H1 (cell line): ENCODE measurements at regions not wholly inside any gene's neighbourhood (a gene's known extent, or its start where the extent isn't known, plus 50 kb on each side); places are given as distances from the start of the nearest gene placed in this dataset.
A peak's percentile ranks its signal among the peaks of the same experiment; 100 is the strongest.

Experiments used
- CTCF ChIA-PET: fragments of 300-600 bp; sonication (Branson Sonifier 250); formaldehyde crosslinking; loops from one replicate; lab custom pipeline; 2021; ENCODE audit not compliant: partially characterized antibody; lab: Charles Lee
- POLR2A ChIA-PET: fragments of 300-600 bp; sonication (Branson Sonifier 250); formaldehyde crosslinking; loops from one replicate; lab custom pipeline; 2021; ENCODE audit warnings: inconsistent platforms; ENCODE audit not compliant: partially characterized antibody; lab: Charles Lee
- DNase-seq, 2 experiments: peaks; one replicate each; pipeline versions ENCODE4 v3.0.0 to v3.0.0-alpha.2; 2010 to 2022; ENCODE audit warnings: low spot score in 2 of 2, low read depth in 1 of 2, mixed read lengths in 1 of 2
- FAIRE-seq: peaks from 2 replicates; lab custom pipeline; 2011; peaks lifted over from hg19 to GRCh38; lab: Jason Lieb, UNC
- H2AFZ ChIP-seq: 2 replicates; pipeline ENCODE4 v1.8.1; 2012; ENCODE audit warnings: low read length, inconsistent platforms
- H2AK5ac ChIP-seq: 2 replicates; pipeline ENCODE4 v1.6.1; 2013; ENCODE audit warnings: low read depth, low read length
- H2BK120ac ChIP-seq: replicated peaks from 2 replicates; pipeline ENCODE3; 2013; ENCODE audit warnings: low read depth, low read length, inconsistent platforms
- H2BK12ac ChIP-seq: 2 replicates; pipeline ENCODE4 v1.6.1; 2013; ENCODE audit warnings: low read depth, low read length
- H2BK15ac ChIP-seq: 2 replicates; pipeline ENCODE4 v1.6.1; 2013; ENCODE audit warnings: low read length
- H2BK20ac ChIP-seq: 2 replicates; pipeline ENCODE4 v1.6.1; 2013; ENCODE audit warnings: low read length
- H2BK5ac ChIP-seq: 2 replicates; pipeline ENCODE4 v1.6.1; 2013; ENCODE audit warnings: low read depth, low read length
- H3K14ac ChIP-seq: 2 replicates; pipeline ENCODE4 v1.6.1; 2013; ENCODE audit warnings: inconsistent platforms; ENCODE audit not compliant: insufficient read length
- H3K18ac ChIP-seq: 2 replicates; pipeline ENCODE4 v1.6.1; 2013; ENCODE audit warnings: low read length; ENCODE audit errors: extremely low read depth
- H3K23ac ChIP-seq: 2 replicates; pipeline ENCODE4 v1.6.1; 2013; ENCODE audit warnings: inconsistent platforms; ENCODE audit not compliant: insufficient read length
- H3K23me2 ChIP-seq: 2 replicates; pipeline ENCODE4 v1.6.1; 2013; ENCODE audit warnings: low read depth, low read length
- H3K27ac ChIP-seq: 2 replicates; pipeline ENCODE4 v1.6.1; 2011; ENCODE audit warnings: low read depth, low read length, inconsistent platforms
- H3K27me3 ChIP-seq, 4 experiments: replicated peaks in 1 of 4; 1 replicate in 1 of 4; 2 replicates in 3 of 4; pipeline versions ENCODE4 v1.6.1 to v1.8.1; 2011 to 2013; ENCODE audit warnings: low read length in 3 of 4, mild to moderate bottlenecking in 3 of 4, inconsistent platforms in 2 of 4, mixed read lengths in 2 of 4, moderate library complexity in 1 of 4; ENCODE audit not compliant: control insufficient read depth in 3 of 4, insufficient read depth in 3 of 4; ENCODE audit errors: extremely low read depth in 1 of 4
- H3K36me3 ChIP-seq, 4 experiments: 2 replicates each; pipeline versions ENCODE4 v1.6.1 to v1.8.1; 2011 to 2013; ENCODE audit warnings: mild to moderate bottlenecking in 4 of 4, low read length in 3 of 4, moderate library complexity in 2 of 4, control low read depth in 1 of 4, inconsistent platforms in 1 of 4; ENCODE audit not compliant: insufficient read depth in 4 of 4, control insufficient read depth in 2 of 4
- H3K4ac ChIP-seq: replicated peaks from 2 replicates; pipeline ENCODE3; 2013; ENCODE audit warnings: low read length, low read depth, mixed read lengths, inconsistent platforms; ENCODE audit not compliant: insufficient read length
- H3K4me1 ChIP-seq, 4 experiments: replicated peaks in 1 of 4; 1 replicate in 1 of 4; 2 replicates in 3 of 4; pipeline versions ENCODE4 v1.6.1 to v1.8.1; 2011 to 2013; ENCODE audit warnings: low read length in 3 of 4, inconsistent platforms in 2 of 4, mixed read lengths in 1 of 4; ENCODE audit not compliant: insufficient read depth in 4 of 4, control insufficient read depth in 3 of 4
- H3K4me2 ChIP-seq, 2 experiments: 2 replicates each; pipeline versions ENCODE4 v1.6.1 to v1.8.1; 2011 to 2013; ENCODE audit warnings: low read depth in 2 of 2, low read length in 2 of 2, control low read depth in 1 of 2, inconsistent platforms in 1 of 2, mild to moderate bottlenecking in 1 of 2; ENCODE audit not compliant: insufficient read depth in 1 of 2
- H3K4me3 ChIP-seq, 4 experiments: fragments of 200-600, 300-600 bp in 1 of 4; sonication (generic), shearing (Covaris generic), sonication (Bioruptor Twin) in 1 of 4; 2 replicates each; pipeline versions ENCODE4 v1.5.1 to v1.8.1; 2011 to 2016; ENCODE audit warnings: low read length in 4 of 4, low read depth in 3 of 4, control low read depth in 2 of 4, inconsistent platforms in 2 of 4, mild to moderate bottlenecking in 2 of 4, mixed read lengths in 1 of 4, moderate library complexity in 1 of 4; ENCODE audit not compliant: insufficient read depth in 2 of 4; ENCODE audit errors: extremely low read depth in 1 of 4
- H3K56ac ChIP-seq: replicated peaks from 2 replicates; pipeline ENCODE3; 2013; ENCODE audit warnings: low read depth, mild to moderate bottlenecking, mixed read lengths, low read length, inconsistent platforms; ENCODE audit not compliant: insufficient read length
- H3K79me1 ChIP-seq: 2 replicates; pipeline ENCODE4 v1.6.1; 2013; ENCODE audit warnings: low read depth, low read length, control low read depth
- H3K79me2 ChIP-seq, 2 experiments: 2 replicates each; pipeline versions ENCODE4 v1.6.1 to v1.8.1; 2012 to 2013; ENCODE audit warnings: low read length in 2 of 2, mild to moderate bottlenecking in 2 of 2, inconsistent platforms in 1 of 2; ENCODE audit not compliant: insufficient read depth in 2 of 2, control insufficient read depth in 1 of 2
- H3K9ac ChIP-seq, 4 experiments: replicated peaks in 1 of 4; 1 replicate in 1 of 4; 2 replicates in 3 of 4; pipeline versions ENCODE4 v1.6.1 to v1.8.1; 2011 to 2013; ENCODE audit warnings: low read depth in 3 of 4, low read length in 3 of 4, control low read depth in 2 of 4, mild to moderate bottlenecking in 2 of 4, moderate library complexity in 2 of 4, inconsistent platforms in 1 of 4; ENCODE audit errors: extremely low read depth in 1 of 4
- H3K9me3 ChIP-seq, 2 experiments: 2 replicates each; pipeline versions ENCODE4 v1.6.1 to v1.8.1; 2012 to 2013; ENCODE audit warnings: mild to moderate bottlenecking in 2 of 2, moderate library complexity in 2 of 2, control low read depth in 1 of 2, inconsistent platforms in 1 of 2, low read depth in 1 of 2, low read length in 1 of 2, mixed read lengths in 1 of 2; ENCODE audit not compliant: insufficient read depth in 2 of 2
- H4K20me1 ChIP-seq, 2 experiments: replicated peaks in 1 of 2; 2 replicates each; pipeline versions ENCODE3 to v1.8.1; 2011 to 2013; ENCODE audit warnings: inconsistent platforms in 2 of 2, low read length in 2 of 2, mild to moderate bottlenecking in 1 of 2; ENCODE audit not compliant: insufficient read depth in 2 of 2, control insufficient read depth in 1 of 2
- H4K5ac ChIP-seq: 2 replicates; pipeline ENCODE4 v1.6.1; 2013; ENCODE audit warnings: low read length, low read depth, mixed read lengths, inconsistent platforms; ENCODE audit not compliant: insufficient read length
- H4K8ac ChIP-seq: 2 replicates; pipeline ENCODE4 v1.8.0; 2013; ENCODE audit warnings: mild to moderate bottlenecking, moderate library complexity, low read length, inconsistent platforms; ENCODE audit not compliant: insufficient read depth; ENCODE audit errors: extremely low read depth
- H4K91ac ChIP-seq: replicated peaks from 2 replicates; pipeline ENCODE3; 2013; ENCODE audit warnings: low read length, mixed read lengths, inconsistent platforms; ENCODE audit not compliant: insufficient read length
- CEBPB ChIP-seq: IDR thresholded peaks from 2 replicates; pipeline ENCODE4 v1.6.1; 2012; ENCODE audit warnings: low read depth, low read length
- CTBP2 ChIP-seq: IDR thresholded peaks from 2 replicates; pipeline ENCODE4 v1.7.0; 2011; ENCODE audit warnings: borderline replicate concordance, mild to moderate bottlenecking, moderate library complexity, mixed read lengths, low read length; ENCODE audit not compliant: insufficient read depth, insufficient read length
- EGR1 ChIP-seq: IDR thresholded peaks from 2 replicates; pipeline ENCODE4 v1.6.1; 2011; ENCODE audit warnings: low read depth, low read length, borderline replicate concordance
- EZH2 ChIP-seq: fragments of 200-600 bp; sonication (generic); IDR thresholded peaks from 2 replicates; pipeline ENCODE4 v1.7.1; 2012; ENCODE audit warnings: low read depth, mild to moderate bottlenecking, moderate library complexity, low read length, inconsistent platforms; ENCODE audit not compliant: severe bottlenecking
- GTF2F1 ChIP-seq: IDR thresholded peaks from 2 replicates; pipeline ENCODE4 v1.6.1; 2012; ENCODE audit warnings: low read depth, low read length, improper control_type of control experiment, borderline replicate concordance
- PHF8 ChIP-seq: fragments of 200-600 bp; sonication (generic); conservative IDR thresholded peaks from 2 replicates; pipeline ENCODE4 v1.7.1; 2012; ENCODE audit warnings: low read depth, mild to moderate bottlenecking, inconsistent platforms, low read length, moderate library complexity
- POLR2A ChIP-seq, 2 experiments: IDR thresholded peaks; 1 replicate in 1 of 2; 2 replicates in 1 of 2; pipeline ENCODE4 v1.6.1; 2011; ENCODE audit warnings: low read depth in 2 of 2, low read length in 2 of 2, mild to moderate bottlenecking in 2 of 2; ENCODE audit errors: control extremely low read depth in 1 of 2
- WGBS, 2 experiments: shearing (Covaris generic) in 1 of 2; methylation state at CpG; one replicate each; pipeline versions ENCODE4 v1.1.6 to v1.1.7; 2013 to 2015; ENCODE audit warnings: low lambda C conversion rate in 2 of 2, mixed read lengths in 2 of 2, inconsistent platforms in 1 of 2, low coverage in 1 of 2, missing lambda C conversion rate in 1 of 2; ENCODE audit not compliant: insufficient replicate concordance in 2 of 2, insufficient coverage in 1 of 2, insufficient read length in 1 of 2; ENCODE audit errors: extremely low coverage in 1 of 2, missing lambda C conversion rate in 1 of 2; 5-methylcytosine and 5-hydroxymethylcytosine counted together

GRCh38 chr16:60459463-60459862 lies 1576.8 kb downstream of the CDH8 start:
- no peaks in the 10 kb centered on the region; a peak in 1 of 4 replicates for H3K9me3 ChIP-seq
- H4K8ac ChIP-seq = no peak overlapping the region
- no peak overlapping the region for H2BK12ac ChIP-seq
- WGBS, 2 experiments = 89% methylated on average over 2 of the region's 2 CpGs; no CpG with 5 or more reads in 1 of the 2 experiments
- no peak overlapping the region for H3K14ac ChIP-seq
- H3K23me2 ChIP-seq = no peaks in the 10 kb centered on the region
- H3K9ac ChIP-seq = no peak overlapping the region
- no peaks in the 10 kb centered on the region for H3K27me3 ChIP-seq
- ChIA-PET CTCF (interaction anchor here (0.6 to 1.1 kb wide), 2 partner anchors 10 to 331 kb away, joined by 3 to 4 read pairs; no protein-coding TSS in a partner anchor), POLR2A (no interaction called here)
- no peak overlapping the region for H2BK15ac ChIP-seq
- H3K36me3 ChIP-seq = no peaks in the 10 kb centered on the region
- H4K20me1 ChIP-seq = no peaks in the 10 kb centered on the region
- no peak overlapping the region for H4K91ac ChIP-seq
- no peak overlapping the region for H2AK5ac ChIP-seq
- H3K23ac ChIP-seq = no peak overlapping the region
- no peaks in the 10 kb centered on the region for H3K4me1 ChIP-seq
- H3K4me3 ChIP-seq = no peak overlapping the region
- peak overlapping the region; percentile 70; the same call in 1 of the 2 replicates for H2AFZ ChIP-seq
- H4K5ac ChIP-seq = no peak overlapping the region
- DNase-seq (no peak), FAIRE-seq (no peak)
- H2BK20ac ChIP-seq = no peak overlapping the region
- no peaks in the 10 kb centered on the region for H3K79me1 ChIP-seq
- H3K27ac ChIP-seq = no peak overlapping the region
- no peaks in the 10 kb centered on the region for H3K79me2 ChIP-seq
- no peak overlapping the region for H2BK5ac ChIP-seq
- no peak overlapping the region for H3K18ac ChIP-seq
- H2BK120ac ChIP-seq = no peak overlapping the region
- no peak overlapping the region for H3K4ac ChIP-seq
- H3K4me2 ChIP-seq = no peak overlapping the region
- no peak overlapping the region for H3K56ac ChIP-seq
- no peak for TF ChIP-seq PHF8
- no peak for TF ChIP-seq CTBP2
- no peak for TF ChIP-seq POLR2A (IDR thresholded peaks at IDR 0.05; ENCODE audit: control extremely low read depth in 1 of 2, low read depth in 2 of 2, low read length in 2 of 2)
- TF ChIP-seq EZH2 = no peak
- TF ChIP-seq GTF2F1 = no peak
- TF ChIP-seq CEBPB = 0 out of 2 replicates have a peak, but pooled peaks have one; percentile 35
- no peak for TF ChIP-seq EGR1
